ENCODE measurements at regions not wholly inside any gene's neighbourhood (a gene's known extent, or its start where the extent isn't known, plus 50 kb on each side); places are given as distances from the start of the nearest gene placed in this dataset.

- no peak for DNase-seq (ENCODE audit: low spot score)
Measured at GRCh38 chr4:13933191-13933590, 305.7 kb upstream of the BOD1L1 start.

GRCh38 chr4:13938299-13938698 lies 310.8 kb upstream of the BOD1L1 start:
- no peak for DNase-seq (ENCODE audit: low spot score)

- DNase-seq (ENCODE audit: low spot score): no peak
Measured at GRCh38 chr4:13940921-13941320, 313.4 kb upstream of the BOD1L1 start.

GRCh38 chr4:13942977-13943376 lies 315.5 kb upstream of the BOD1L1 start:
- no peak for DNase-seq (ENCODE audit: low spot score)

- no peak for DNase-seq (ENCODE audit: low spot score)
Measured at GRCh38 chr4:13944095-13944511, 316.6 kb upstream of the BOD1L1 start.

- no peak for DNase-seq (ENCODE audit: low spot score)
Measured at GRCh38 chr4:13947921-13948320, 320.4 kb upstream of the BOD1L1 start.

- DNase-seq (ENCODE audit: low spot score): no peak
Measured at GRCh38 chr4:13950491-13950890, 323.0 kb upstream of the BOD1L1 start.

GRCh38 chr4:13953083-13953482 lies 325.6 kb upstream of the BOD1L1 start:
- no peak for DNase-seq (ENCODE audit: low spot score)

GRCh38 chr4:13955551-13955950 lies 328.0 kb upstream of the BOD1L1 start:
- no peak for DNase-seq (ENCODE audit: low spot score)

- no peak for DNase-seq (ENCODE audit: low spot score)
Measured at GRCh38 chr4:13956947-13957346, 329.4 kb upstream of the BOD1L1 start.

GRCh38 chr4:13957871-13958270 lies 330.3 kb upstream of the BOD1L1 start:
- no peak for DNase-seq (ENCODE audit: low spot score)

GRCh38 chr4:13963601-13964000 lies 336.1 kb upstream of the BOD1L1 start:
- DNase-seq (ENCODE audit: low spot score): no peak

GRCh38 chr4:13966231-13967195 lies 339.0 kb upstream of the BOD1L1 start:
- DNase-seq (ENCODE audit: low spot score): no peak

- no peak for DNase-seq (ENCODE audit: low spot score)
Measured at GRCh38 chr4:13968723-13969122, 341.2 kb upstream of the BOD1L1 start.

- no peak for DNase-seq (ENCODE audit: low spot score)
Measured at GRCh38 chr4:13970349-13970748, 342.8 kb upstream of the BOD1L1 start.

- no peak for DNase-seq (ENCODE audit: low spot score)
Measured at GRCh38 chr4:13977746-13978145, 350.2 kb upstream of the BOD1L1 start.

- DNase-seq (ENCODE audit: low spot score): peak; percentile 55
Measured at GRCh38 chr4:13980317-13981310, 353.1 kb upstream of the BOD1L1 start.

GRCh38 chr4:13981499-13981898 lies 354.0 kb upstream of the BOD1L1 start:
- peak; percentile 5 for DNase-seq (ENCODE audit: low spot score)

GRCh38 chr4:13982010-13982409 lies 354.5 kb upstream of the BOD1L1 start:
- peak; percentile 68 for DNase-seq (ENCODE audit: low spot score)

- no peak for DNase-seq (ENCODE audit: low spot score)
Measured at GRCh38 chr4:13983189-13983790, 355.8 kb upstream of the BOD1L1 start.

- DNase-seq (ENCODE audit: low spot score): peak; percentile 5
Measured at GRCh38 chr4:13984991-13985800, 357.7 kb upstream of the BOD1L1 start.

All from hematopoietic multipotent progenitor cell treated with erythropoietin and hydrocortisone succinate and interleukin-3 and kit ligand, for 15 days (in vitro differentiated cells).